ENCODE measurements at regions not wholly inside any gene's neighbourhood (a gene's known extent, or its start where the extent isn't known, plus 50 kb on each side); places are given as distances from the start of the nearest gene placed in this dataset.

DNA sequence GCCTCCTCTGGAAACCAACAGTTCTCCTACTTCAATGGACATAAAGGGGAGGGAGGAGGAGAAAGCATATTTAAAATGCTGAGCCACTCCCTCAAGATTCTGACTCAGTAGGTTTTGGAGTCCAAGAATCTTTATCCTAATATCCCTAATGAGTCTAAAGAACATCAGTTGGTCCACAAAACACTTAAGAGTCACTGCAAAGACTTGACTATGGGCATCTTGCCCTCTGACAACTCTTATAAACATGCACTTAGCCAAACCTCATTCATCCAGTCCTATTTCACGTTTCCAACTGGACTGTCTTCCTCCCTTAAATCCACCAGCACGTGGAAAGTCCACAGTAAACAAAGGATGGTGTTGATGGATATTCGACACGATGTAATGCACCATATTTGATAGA is 172.5 kb downstream of the FAM114A2 start:
- Histone ChIP-seq H2AFZ (ENCODE audit: low read length) (no peak overlapping the region), H3K36me3 (replicated peaks; ENCODE audit: insufficient read depth, low read length) (no peaks in the 10 kb centered on the region), H3K79me2 (ENCODE audit: low read length) (no peaks in the 10 kb centered on the region), H3K4me2 (ENCODE audit: low read depth, low read length) (no peak overlapping the region), H3K9me3 (replicated peaks; ENCODE audit: insufficient read depth, low read length) (no peaks in the 10 kb centered on the region), H3K9ac (ENCODE audit: low read length) (no peak overlapping the region), H3K9me2 (replicated peaks; ENCODE audit: insufficient read depth, low read length) (no peaks in the 10 kb centered on the region), H4K20me1 (ENCODE audit: insufficient read depth, low read length) (no peaks in the 10 kb centered on the region), H3K27me3 (replicated peaks; ENCODE audit: insufficient read depth, low read length) (no peaks in the 10 kb centered on the region), H3F3A (ENCODE audit: insufficient read depth, low read length) (no peaks in the 10 kb centered on the region), H3K27ac (ENCODE audit: low read length) (no peak overlapping the region), H3K4me1 (ENCODE audit: low read length) (no peaks in the 10 kb centered on the region), H3K4me3 (ENCODE audit: low read length) (no peak overlapping the region)
- no peak for DNase-seq
- TF ChIP-seq EZH2phosphoT487 (IDR thresholded peaks at IDR 0.05; ENCODE audit: low read length) (no peak), EZH2 (optimal IDR thresholded peaks at IDR 0.05; ENCODE audit: low read depth, low read length) (no peak), CTCF (IDR thresholded peaks at IDR 0.05; ENCODE audit: low read length) (no peak)

DNA sequence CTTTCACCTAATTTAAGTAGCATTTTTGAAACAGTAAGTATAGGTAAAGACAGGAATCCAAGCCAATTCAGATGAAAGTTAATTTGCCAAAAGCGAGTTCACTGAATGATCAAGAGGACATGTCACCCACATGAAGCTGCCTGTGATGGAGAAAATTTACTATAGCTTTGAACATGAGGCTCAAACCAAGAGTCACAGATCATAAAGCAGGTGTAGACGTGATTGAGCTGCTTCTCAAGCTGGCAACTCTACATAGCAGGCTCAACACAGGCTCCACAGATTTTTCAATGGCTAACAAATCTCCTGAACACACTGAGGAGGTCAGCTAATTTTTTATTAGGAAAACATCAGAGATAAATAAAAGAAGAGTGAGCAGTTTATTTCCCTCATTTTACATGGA is 173.7 kb downstream of the FAM114A2 start:
- no peak overlapping the region for H3K4me3 ChIP-seq (ENCODE audit: low read length)
- H3F3A ChIP-seq (ENCODE audit: insufficient read depth, low read length) = no peaks in the 10 kb centered on the region
- no peaks in the 10 kb centered on the region for H3K27me3 ChIP-seq (replicated peaks; ENCODE audit: insufficient read depth, low read length)
- H3K4me1 ChIP-seq (ENCODE audit: low read length) = no peaks in the 10 kb centered on the region
- H3K27ac ChIP-seq (ENCODE audit: low read length) = no peak overlapping the region
- no peak for DNase-seq
- no peaks in the 10 kb centered on the region for H3K9me2 ChIP-seq (replicated peaks; ENCODE audit: insufficient read depth, low read length)
- H4K20me1 ChIP-seq (ENCODE audit: insufficient read depth, low read length) = no peaks in the 10 kb centered on the region
- no peaks in the 10 kb centered on the region for H3K9me3 ChIP-seq (replicated peaks; ENCODE audit: insufficient read depth, low read length)
- H2AFZ ChIP-seq (ENCODE audit: low read length) = no peak overlapping the region
- no peak overlapping the region for H3K4me2 ChIP-seq (ENCODE audit: low read depth, low read length)
- H3K9ac ChIP-seq (ENCODE audit: low read length) = no peak overlapping the region
- no peak for TF ChIP-seq CTCF (IDR thresholded peaks at IDR 0.05; ENCODE audit: low read length)
- TF ChIP-seq EZH2phosphoT487 (IDR thresholded peaks at IDR 0.05; ENCODE audit: low read length) = no peak
- TF ChIP-seq EZH2 (optimal IDR thresholded peaks at IDR 0.05; ENCODE audit: low read depth, low read length) = no peak
- H3K79me2 ChIP-seq (ENCODE audit: low read length) = no peaks in the 10 kb centered on the region
- no peaks in the 10 kb centered on the region for H3K36me3 ChIP-seq (replicated peaks; ENCODE audit: insufficient read depth, low read length)

DNA sequence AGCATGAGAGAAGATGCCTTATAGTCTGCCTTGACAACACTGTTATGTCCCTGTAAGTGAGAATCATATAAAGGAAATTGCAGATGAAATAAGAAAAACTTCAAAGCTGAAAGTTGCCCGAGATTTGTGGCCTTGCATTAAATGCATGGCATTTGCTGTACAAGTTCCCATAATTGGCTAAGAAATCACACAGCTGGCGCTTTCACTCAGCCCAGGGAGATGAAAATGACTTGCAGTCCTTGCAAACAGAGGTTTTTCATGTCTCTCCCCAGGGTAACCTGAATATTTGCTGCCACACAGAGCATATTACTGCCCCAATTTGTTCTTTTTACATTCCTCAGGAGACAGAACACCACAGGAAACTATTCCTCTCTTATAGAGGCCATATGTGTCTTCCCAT is 174.8 kb downstream of the FAM114A2 start:
- Histone ChIP-seq H3K4me3 (ENCODE audit: low read length) (no peak overlapping the region), H3K4me1 (ENCODE audit: low read length) (no peaks in the 10 kb centered on the region), H4K20me1 (ENCODE audit: insufficient read depth, low read length) (no peaks in the 10 kb centered on the region), H3K27ac (ENCODE audit: low read length) (no peak overlapping the region), H3K9ac (ENCODE audit: low read length) (no peak overlapping the region), H3K9me2 (replicated peaks; ENCODE audit: insufficient read depth, low read length) (no peaks in the 10 kb centered on the region), H3K27me3 (replicated peaks; ENCODE audit: insufficient read depth, low read length) (no peaks in the 10 kb centered on the region), H3K4me2 (ENCODE audit: low read depth, low read length) (no peak overlapping the region), H2AFZ (ENCODE audit: low read length) (no peak overlapping the region), H3K79me2 (ENCODE audit: low read length) (no peaks in the 10 kb centered on the region), H3F3A (ENCODE audit: insufficient read depth, low read length) (no peaks in the 10 kb centered on the region), H3K36me3 (replicated peaks; ENCODE audit: insufficient read depth, low read length) (no peaks in the 10 kb centered on the region), H3K9me3 (replicated peaks; ENCODE audit: insufficient read depth, low read length) (no peaks in the 10 kb centered on the region)
- no peak for DNase-seq
- TF ChIP-seq EZH2 (optimal IDR thresholded peaks at IDR 0.05; ENCODE audit: low read depth, low read length) (no peak), CTCF (IDR thresholded peaks at IDR 0.05; ENCODE audit: low read length) (no peak), EZH2phosphoT487 (IDR thresholded peaks at IDR 0.05; ENCODE audit: low read length) (no peak)
